Thoracic aorta (tissue), 2 donors: ENCODE measurements at regions not wholly inside any gene's neighbourhood (a gene's known extent, or its start where the extent isn't known, plus 50 kb on each side); places are given as distances from the start of the nearest gene placed in this dataset.
"Not testable (repeated sequence)": the region's sequence is repeated elsewhere in the genome, so short reads cannot be mapped to it uniquely, and the experiment has no call there.

ENCODE experiments used
- ATAC-seq: fragments of 150-250 bp; one replicate; pipeline ENCODE4 v1.8.0; 2017; ENCODE audit warnings: low read depth; ENCODE audit not compliant: insufficient number of reproducible peaks, low FRiP score
- DNase-seq: peaks from one replicate; pipeline ENCODE4 v3.0.0-alpha.2; 2020; ENCODE audit warnings: low spot score
- H3K27ac ChIP-seq, 2 donors: fragments of 200-600 bp; sonication (generic); 1 replicate in 1 of 2; 2 replicates in 1 of 2; pipeline ENCODE4 v1.5.1; 2016; ENCODE audit warnings: mild to moderate bottlenecking in 2 of 2, moderate library complexity in 2 of 2
- H3K27me3 ChIP-seq: fragments of 200-600 bp; sonication (generic); replicated peaks from 2 replicates; pipeline ENCODE4 v1.6.0; 2016; ENCODE audit warnings: mild to moderate bottlenecking; ENCODE audit not compliant: insufficient read depth
- H3K36me3 ChIP-seq: fragments of 200-600 bp; sonication (generic); one replicate; pipeline ENCODE4 v1.5.1; 2016
- H3K4me1 ChIP-seq, 2 donors: fragments of 200-600 bp; sonication (generic); 1 replicate in 1 of 2; 2 replicates in 1 of 2; pipeline versions ENCODE4 v1.5.1 to v1.6.0; 2016; ENCODE audit warnings: low read depth in 2 of 2, mild to moderate bottlenecking in 1 of 2; ENCODE audit not compliant: control insufficient read depth in 1 of 2
- H3K4me3 ChIP-seq: fragments of 200-600 bp; sonication (generic); 2 replicates; pipeline ENCODE4 v1.5.1; 2016; ENCODE audit warnings: mild to moderate bottlenecking
- H3K9me3 ChIP-seq: fragments of 200-600 bp; sonication (generic); 2 replicates; pipeline ENCODE4 v1.5.1; 2016
- CTCF ChIP-seq: fragments of 200-600 bp; sonication (generic); IDR thresholded peaks from one replicate; pipeline ENCODE4 v1.5.1; 2019; ENCODE audit warnings: antibody characterized with exemption

GRCh38 chr20:29443819-29444218, 1813.6 kb upstream of the DEFB115 start:
- no peaks in the 10 kb centered on the region for H3K36me3 ChIP-seq
- no peaks in the 10 kb centered on the region for H3K4me1 ChIP-seq
- DNase-seq (no peak), ATAC-seq (no peak)
- TF ChIP-seq CTCF: no peak
- H3K27me3 ChIP-seq: no peaks in the 10 kb centered on the region
- H3K4me3 ChIP-seq: no peak overlapping the region
- no peak overlapping the region for H3K27ac ChIP-seq
- H3K9me3 ChIP-seq: no peaks in the 10 kb centered on the region

- peak; percentile 62 for DNase-seq
- not testable (repeated sequence) for H3K36me3 ChIP-seq, H3K9me3 ChIP-seq, H3K27me3 ChIP-seq, H3K4me3 ChIP-seq, H3K4me1 ChIP-seq, H3K27ac ChIP-seq
- ATAC-seq: peak; percentile 28
Measured at GRCh38 chr20:29445050-29445907, 1812.2 kb upstream of the DEFB115 start.

GRCh38 chr20:29447517-29448484, 1809.7 kb upstream of the DEFB115 start:
- not testable (repeated sequence) for H3K9me3 ChIP-seq, DNase-seq, H3K4me1 ChIP-seq, H3K27me3 ChIP-seq, H3K27ac ChIP-seq, ATAC-seq, H3K4me3 ChIP-seq, H3K36me3 ChIP-seq

GRCh38 chr20:29448806-29449470, 1808.5 kb upstream of the DEFB115 start:
- no peak for DNase-seq
- TF ChIP-seq CTCF: no peak

GRCh38 chr20:29452186-29452585, 1805.3 kb upstream of the DEFB115 start:
- TF ChIP-seq CTCF: no peak
- no peak overlapping the region for H3K4me3 ChIP-seq
- H3K27me3 ChIP-seq: no peaks in the 10 kb centered on the region
- no peaks in the 10 kb centered on the region for H3K4me1 ChIP-seq
- no peaks in the 10 kb centered on the region for H3K36me3 ChIP-seq
- no peak overlapping the region for H3K27ac ChIP-seq
- no peaks in the 10 kb centered on the region for H3K9me3 ChIP-seq
- no peak for ATAC-seq
- no peak for DNase-seq

More at GRCh38 chr20:29448806-29449470, 1808.5 kb upstream of the DEFB115 start:
- Histone ChIP-seq H3K27me3 (no peaks in the 10 kb centered on the region), H3K9me3 (no peaks in the 10 kb centered on the region), H3K27ac (no peak overlapping the region), H3K36me3 (no peaks in the 10 kb centered on the region), H3K4me1 (no peaks in the 10 kb centered on the region), H3K4me3 (no peak overlapping the region)
- no peak for ATAC-seq

GRCh38 chr20:29456987-29457693, 1800.3 kb upstream of the DEFB115 start:
- not testable (repeated sequence) for ATAC-seq, H3K36me3 ChIP-seq

More at GRCh38 chr20:29456987-29457693, 1800.3 kb upstream of the DEFB115 start:
- not testable (repeated sequence) for H3K27ac ChIP-seq, H3K4me1 ChIP-seq, H3K9me3 ChIP-seq, H3K4me3 ChIP-seq, H3K27me3 ChIP-seq, DNase-seq
